Loucy (cell line): ENCODE measurements at regions not wholly inside any gene's neighbourhood (a gene's known extent, or its start where the extent isn't known, plus 50 kb on each side); places are given as distances from the start of the nearest gene placed in this dataset.

ENCODE experiments used
- CTCF ChIP-seq: fragments of 200-600 bp; sonication (generic); conservative IDR thresholded peaks from 2 replicates; pipeline ENCODE4 v1.5.1; 2014; ENCODE audit warnings: mild to moderate bottlenecking, antibody characterized with exemption, low read length
- EZH2phosphoT487 ChIP-seq: fragments of 200-600 bp; IDR thresholded peaks from 2 replicates; pipeline ENCODE4 v1.6.1; 2018; ENCODE audit warnings: antibody characterized with exemption, mild to moderate bottlenecking, moderate library complexity, borderline replicate concordance

- TF ChIP-seq CTCF: no peak
- no peak for TF ChIP-seq EZH2phosphoT487
Observed at GRCh38 chr5:61675015-61675692, 343.1 kb downstream of the ZSWIM6 start.
